IPS-NIHi11 (cell line): ENCODE measurements at regions not wholly inside any gene's neighbourhood (a gene's known extent, or its start where the extent isn't known, plus 50 kb on each side); places are given as distances from the start of the nearest gene placed in this dataset.
"Not testable (repeated sequence)": the region's sequence is repeated elsewhere in the genome, so short reads cannot be mapped to it uniquely, and the experiment has no call there.

Source experiments
- DNase-seq: peaks from one replicate; pipeline ENCODE4 v3.0.0; 2012; ENCODE audit warnings: mixed read lengths, low spot score

- no peak for DNase-seq
Measured at GRCh38 chr10:107986571-107986970, 822.1 kb upstream of the SORCS1 start.

- no peak for DNase-seq
Measured at GRCh38 chr10:107984581-107984980, 820.1 kb upstream of the SORCS1 start.

- DNase-seq: no peak
Measured at GRCh38 chr10:107984149-107984548, 819.6 kb upstream of the SORCS1 start.

GRCh38 chr10:107978455-107978854 lies 813.9 kb upstream of the SORCS1 start:
- DNase-seq: no peak

- DNase-seq: no peak
Measured at GRCh38 chr10:107971973-107972372, 807.5 kb upstream of the SORCS1 start.

GRCh38 chr10:107971411-107971810 lies 806.9 kb upstream of the SORCS1 start:
- no peak for DNase-seq

GRCh38 chr10:107970512-107970911 lies 806.0 kb upstream of the SORCS1 start:
- no peak for DNase-seq

- DNase-seq: no peak
Measured at GRCh38 chr10:107969936-107970335, 805.4 kb upstream of the SORCS1 start.

- DNase-seq: no peak
Measured at GRCh38 chr10:107966826-107967225, 802.3 kb upstream of the SORCS1 start.

- no peak for DNase-seq
Measured at GRCh38 chr10:107952649-107953556, 788.4 kb upstream of the SORCS1 start.

- not testable (repeated sequence) for DNase-seq
Measured at GRCh38 chr10:107950411-107951062, 786.0 kb upstream of the SORCS1 start.

- no peak for DNase-seq
Measured at GRCh38 chr10:107942826-107943225, 778.3 kb upstream of the SORCS1 start.

- DNase-seq: no peak
Measured at GRCh38 chr10:107933076-107933475, 768.6 kb upstream of the SORCS1 start.

GRCh38 chr10:107931808-107932207 lies 767.3 kb upstream of the SORCS1 start:
- DNase-seq: no peak

- no peak for DNase-seq
Measured at GRCh38 chr10:107930037-107930436, 765.5 kb upstream of the SORCS1 start.

GRCh38 chr10:107924458-107924857 lies 760.0 kb upstream of the SORCS1 start:
- no peak for DNase-seq

GRCh38 chr10:107919626-107920235 lies 755.2 kb upstream of the SORCS1 start:
- DNase-seq: no peak

GRCh38 chr10:107918171-107918570 lies 753.7 kb upstream of the SORCS1 start:
- no peak for DNase-seq

GRCh38 chr10:107915215-107915610 lies 750.7 kb upstream of the SORCS1 start:
- no peak for DNase-seq

- DNase-seq: peak; percentile 31
Measured at GRCh38 chr10:107914450-107915214, 750.1 kb upstream of the SORCS1 start.

GRCh38 chr10:107913317-107914294 lies 749.1 kb upstream of the SORCS1 start:
- peak; percentile 33 for DNase-seq
